Middle frontal gyrus (tissue), 1 donor: ENCODE measurements at regions not wholly inside any gene's neighbourhood (a gene's known extent, or its start where the extent isn't known, plus 50 kb on each side); places are given as distances from the start of the nearest gene placed in this dataset.

Source experiments
- DNase-seq: peaks from one replicate; pipeline ENCODE4 v3.0.0-alpha.2; 2015; ENCODE audit warnings: low spot score; ENCODE audit errors: extremely low spot score

DNA sequence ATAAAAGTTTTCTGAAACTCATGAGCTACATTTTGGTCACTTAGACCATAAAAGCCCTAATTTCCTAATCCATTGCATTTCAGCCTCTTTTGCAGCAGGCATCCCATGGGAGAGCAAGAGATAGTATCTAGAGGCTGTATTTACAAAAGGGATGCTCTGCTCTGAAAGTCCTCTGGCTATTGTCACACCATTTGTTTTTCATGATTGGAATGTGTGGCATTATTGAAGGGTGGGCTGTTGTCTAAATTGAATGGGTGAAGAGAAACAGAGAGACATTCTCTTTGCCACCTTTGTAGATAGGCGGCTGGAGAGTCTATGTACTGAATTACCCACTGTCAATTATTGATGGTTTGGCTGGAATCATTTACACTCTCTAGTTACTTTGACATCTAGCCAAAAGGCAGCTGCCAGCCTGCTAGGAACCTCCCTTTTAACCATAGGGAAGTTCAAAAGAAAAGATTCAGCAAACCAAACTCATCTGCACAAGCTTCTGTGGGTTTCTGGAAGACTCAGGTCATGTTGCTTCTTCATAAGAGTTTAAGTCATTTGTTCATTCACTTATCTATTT, 89.8 kb upstream of the RARB start:
- no peak for DNase-seq

- no peak for DNase-seq
Measured at GRCh38 chr3:25339225-25339624, 88.8 kb upstream of the RARB start.

GRCh38 chr3:25344670-25345069, 83.4 kb upstream of the RARB start:
- DNase-seq: no peak

- DNase-seq: no peak
Measured at GRCh38 chr3:25349095-25349494, 79.0 kb upstream of the RARB start.

GRCh38 chr3:25349828-25350724, 78.0 kb upstream of the RARB start:
- no peak for DNase-seq

DNA sequence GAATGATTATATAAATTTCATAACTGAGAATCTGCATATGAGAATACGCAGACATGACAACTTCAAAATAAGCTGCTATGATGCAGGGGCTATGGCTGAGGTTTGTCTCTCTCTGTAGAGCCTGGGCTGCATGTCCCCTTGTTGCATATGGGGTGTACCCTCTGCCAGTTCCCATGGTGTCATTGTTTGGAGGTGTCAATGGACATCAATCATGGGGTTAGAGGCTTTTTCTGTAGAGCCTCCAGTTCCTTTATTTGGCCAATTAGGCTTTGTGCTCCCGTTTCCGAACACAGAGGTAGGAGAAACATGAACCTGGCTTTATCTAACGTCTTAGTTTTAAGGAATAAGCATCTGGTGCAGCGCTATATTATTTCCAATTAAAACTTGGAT, 77.3 kb upstream of the RARB start:
- no peak for DNase-seq

DNA sequence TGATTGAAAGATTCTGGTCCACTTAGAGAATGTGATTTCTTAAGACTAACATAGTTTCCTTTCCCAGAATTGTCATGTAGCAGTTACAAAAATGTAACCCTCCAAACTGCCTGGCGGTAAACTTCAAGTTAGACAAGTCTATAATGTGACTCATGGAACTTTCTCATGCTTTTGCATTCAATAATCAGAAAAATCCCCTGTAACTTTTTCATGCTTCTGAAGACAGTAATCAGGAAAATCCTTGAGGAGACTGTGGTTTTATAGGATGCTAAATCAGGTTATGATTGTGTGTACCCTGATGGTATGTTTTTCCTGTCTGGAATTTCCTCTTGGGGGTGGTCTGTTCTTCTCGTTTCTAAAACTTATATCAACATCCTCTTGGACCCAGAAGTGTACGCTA, 74.0 kb upstream of the RARB start:
- no peak for DNase-seq

DNA sequence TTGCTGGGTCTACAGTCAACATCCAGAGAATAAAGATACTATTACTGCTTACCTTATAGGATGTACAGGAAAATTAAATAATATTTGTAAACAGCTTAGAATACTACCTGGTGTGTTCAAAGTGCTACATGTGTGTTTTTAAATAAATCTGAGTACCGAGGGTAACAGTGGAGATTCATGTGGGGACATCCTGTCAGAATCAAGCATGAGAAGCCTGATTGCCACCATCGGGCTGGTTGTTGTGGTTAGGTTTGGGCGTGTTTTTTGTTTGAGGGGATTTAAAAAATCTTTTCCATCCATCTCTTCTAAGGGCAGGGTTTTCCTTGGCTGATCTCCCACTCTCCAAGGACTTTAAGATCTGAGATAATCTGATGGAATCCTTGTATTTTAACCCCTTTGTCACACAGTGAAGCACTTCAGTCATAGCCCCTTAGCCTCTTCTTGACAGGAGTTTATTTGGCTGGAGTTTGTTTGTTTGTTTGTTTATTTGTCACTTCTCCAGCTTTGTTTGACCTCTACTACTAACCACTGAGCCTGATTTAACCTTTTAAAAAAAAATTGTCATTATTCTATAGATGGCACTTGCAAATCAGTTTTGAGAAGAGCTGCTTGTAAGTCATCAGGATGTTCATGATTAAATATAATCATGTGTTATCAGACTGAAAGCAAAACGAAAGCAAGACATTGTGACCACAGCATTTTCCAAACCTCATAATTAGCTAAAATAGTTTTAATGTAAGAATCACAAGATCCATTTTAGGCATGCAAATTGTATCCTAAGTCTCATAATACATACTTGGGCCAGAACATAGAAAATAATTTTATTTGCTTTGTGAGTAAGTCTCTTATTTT, 72.8 kb upstream of the RARB start:
- no peak for DNase-seq

DNA sequence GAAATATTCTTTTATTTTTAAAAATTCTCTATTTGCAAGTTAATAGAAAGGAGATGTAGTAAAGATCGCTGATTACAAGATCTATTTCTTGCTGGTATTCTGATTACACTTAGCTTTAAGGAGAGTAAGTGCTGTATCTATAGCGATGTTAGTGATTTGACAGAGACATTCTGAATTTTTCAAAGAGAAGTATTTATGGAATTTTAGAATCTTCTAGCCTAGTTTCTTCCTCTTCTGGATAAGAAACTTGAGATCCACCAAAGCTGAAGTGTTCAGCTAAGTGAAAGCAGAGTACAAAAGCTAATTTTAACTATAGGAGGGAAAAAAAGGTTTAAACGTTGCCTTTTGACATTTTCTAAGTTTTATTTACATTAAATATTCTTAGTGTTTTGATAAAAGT, 72.1 kb upstream of the RARB start:
- DNase-seq: no peak

DNA sequence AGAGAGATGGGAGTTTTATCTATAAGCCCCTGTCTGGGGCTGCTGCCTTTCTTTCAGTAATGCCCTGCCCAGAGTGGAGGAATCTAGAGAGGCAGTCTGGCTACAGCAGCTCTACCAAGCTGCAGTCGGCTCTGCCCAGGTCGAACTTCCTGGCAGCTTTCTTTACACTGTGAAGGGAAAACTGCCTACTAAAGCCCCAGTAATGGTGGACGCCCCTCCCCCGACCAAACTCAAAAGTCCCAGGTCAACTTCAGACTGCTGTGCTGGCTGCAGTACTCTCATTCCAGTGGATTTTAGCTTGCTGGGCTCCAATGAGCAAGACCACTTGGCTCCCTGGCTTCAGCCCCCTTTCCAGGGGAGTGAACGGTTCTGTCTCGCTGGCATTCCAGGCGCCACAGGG, 65.9 kb upstream of the RARB start:
- no peak for DNase-seq

DNA sequence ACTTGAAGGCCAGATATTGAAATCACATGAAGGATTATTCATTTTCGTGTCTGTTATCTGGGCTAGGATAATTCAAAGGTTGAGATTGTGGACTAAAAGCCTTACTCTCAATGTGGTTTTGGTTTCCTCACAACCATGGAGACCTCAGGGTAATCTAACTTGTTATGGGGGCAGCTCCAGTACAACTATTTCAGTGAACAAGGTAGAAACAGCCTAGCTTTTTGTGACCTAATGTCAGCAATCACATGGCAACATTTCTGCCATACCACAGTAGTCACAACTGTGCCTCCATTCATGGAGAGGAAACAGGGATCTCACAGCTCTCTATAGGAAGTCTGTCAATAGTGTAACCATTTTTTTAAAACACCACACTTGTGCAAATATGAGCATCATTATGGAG, 62.4 kb upstream of the RARB start:
- no peak for DNase-seq

GRCh38 chr3:25367025-25367424, 61.0 kb upstream of the RARB start:
- DNase-seq: no peak

GRCh38 chr3:25372167-25372566, 55.9 kb upstream of the RARB start:
- DNase-seq: no peak

- no peak for DNase-seq
Measured at GRCh38 chr3:25376340-25376739, 51.7 kb upstream of the RARB start.

DNA sequence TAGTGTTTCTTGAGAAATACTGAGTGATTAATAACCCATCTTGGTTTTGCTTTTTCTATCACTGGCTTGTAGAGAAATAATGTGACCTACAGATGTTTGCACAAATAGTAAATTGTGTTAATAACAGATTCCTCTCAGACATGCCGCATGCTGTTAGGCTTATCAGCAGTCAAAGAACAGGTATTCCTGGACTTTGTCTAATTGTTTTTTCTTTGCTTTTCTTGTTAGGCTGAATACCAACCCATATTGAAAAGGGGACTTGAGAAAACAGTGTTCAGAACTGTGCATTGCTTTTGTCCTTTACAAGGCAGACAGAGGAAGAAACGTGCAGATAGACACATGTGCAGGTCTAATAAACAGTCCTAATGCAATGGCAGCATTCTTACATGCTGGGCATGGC, 51.0 kb upstream of the RARB start:
- DNase-seq: no peak
